ENCODE measurements at regions not wholly inside any gene's neighbourhood (a gene's known extent, or its start where the extent isn't known, plus 50 kb on each side); places are given as distances from the start of the nearest gene placed in this dataset.
"Not testable (repeated sequence)": the region's sequence is repeated elsewhere in the genome, so short reads cannot be mapped to it uniquely, and the experiment has no call there.

- DNase-seq, result no peak
These were observed 583.6 kb downstream of the GALC start for GRCh38 chr14:87409393-87409792.

GRCh38 chr14:87407344-87407743 is 585.6 kb downstream of the GALC start:
- DNase-seq, result no peak

- DNase-seq, result no peak
These were observed 587.4 kb downstream of the GALC start for GRCh38 chr14:87405563-87405962.

- DNase-seq, result no peak
These were observed 595.5 kb downstream of the GALC start for GRCh38 chr14:87397499-87397898.

GRCh38 chr14:87391066-87391465 is 601.9 kb downstream of the GALC start:
- no peak for DNase-seq

GRCh38 chr14:87388946-87389345 is 604.0 kb downstream of the GALC start:
- DNase-seq, result no peak

GRCh38 chr14:87387806-87388205 is 605.2 kb downstream of the GALC start:
- DNase-seq, result no peak

GRCh38 chr14:87386524-87386923 is 606.5 kb downstream of the GALC start:
- DNase-seq, result no peak

GRCh38 chr14:87380054-87380453 is 612.9 kb downstream of the GALC start:
- DNase-seq, result no peak

- DNase-seq, result no peak
These were observed 624.2 kb downstream of the GALC start for GRCh38 chr14:87368751-87369150.

GRCh38 chr14:87360246-87360645 is 632.7 kb downstream of the GALC start:
- DNase-seq, result not testable (repeated sequence)

GRCh38 chr14:87351007-87351406 is 642.0 kb downstream of the GALC start:
- no peak for DNase-seq

- DNase-seq, result no peak
These were observed 643.1 kb downstream of the GALC start for GRCh38 chr14:87349921-87350320.

GRCh38 chr14:87343652-87344051 is 649.3 kb downstream of the GALC start:
- no peak for DNase-seq

- no peak for DNase-seq
These were observed 657.8 kb downstream of the GALC start for GRCh38 chr14:87334997-87335685.

GRCh38 chr14:87331991-87332390 is 661.0 kb downstream of the GALC start:
- DNase-seq, result no peak

- DNase-seq, result no peak
These were observed 667.2 kb downstream of the GALC start for GRCh38 chr14:87325741-87326140.

GRCh38 chr14:87323191-87323590 is 669.8 kb downstream of the GALC start:
- no peak for DNase-seq

GRCh38 chr14:87321548-87321947 is 671.4 kb downstream of the GALC start:
- DNase-seq, result no peak

GRCh38 chr14:87312894-87313205 is 680.1 kb downstream of the GALC start:
- no peak for DNase-seq

GRCh38 chr14:87312169-87312893 is 680.7 kb downstream of the GALC start:
- DNase-seq, result no peak

- DNase-seq, result no peak
These were observed 683.4 kb downstream of the GALC start for GRCh38 chr14:87309557-87309956.

GRCh38 chr14:87306409-87307168 is 686.4 kb downstream of the GALC start:
- no peak for DNase-seq

- DNase-seq, result no peak
These were observed 687.6 kb downstream of the GALC start for GRCh38 chr14:87305345-87305744.

All from NCI-H345 (cell line).